ENCODE measurements at regions not wholly inside any gene's neighbourhood (a gene's known extent, or its start where the extent isn't known, plus 50 kb on each side); places are given as distances from the start of the nearest gene placed in this dataset.

- TF ChIP-seq, protein P1, sequence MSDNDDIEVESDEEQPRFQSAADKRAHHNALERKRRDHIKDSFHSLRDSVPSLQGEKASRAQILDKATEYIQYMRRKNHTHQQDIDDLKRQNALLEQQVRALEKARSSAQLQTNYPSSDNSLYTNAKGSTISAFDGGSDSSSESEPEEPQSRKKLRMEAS (IDR thresholded peaks at IDR 0.05; ENCODE audit: low read depth, low read length): no peak
- no peak for TF ChIP-seq MYC (IDR thresholded peaks at IDR 0.05; ENCODE audit: low read depth, low read length)
- no peak for DNase-seq (ENCODE audit: low read depth)
- H3K4me3 ChIP-seq (ENCODE audit: low read depth, low read length): no peak overlapping the region
These were observed 210.0 kb upstream of the PROK2 start for GRCh38 chr3:71994906-71995305.

- H3K4me3 ChIP-seq (ENCODE audit: low read depth, low read length): no peak overlapping the region
- no peak for TF ChIP-seq MYC (IDR thresholded peaks at IDR 0.05; ENCODE audit: low read depth, low read length)
- TF ChIP-seq POLR2A (IDR thresholded peaks at IDR 0.05; ENCODE audit: extremely low read depth, insufficient read length): no peak
- no peak for TF ChIP-seq CTCF (IDR thresholded peaks at IDR 0.05; ENCODE audit: low read depth, low read length)
- TF ChIP-seq, protein P1 (IDR thresholded peaks at IDR 0.05; ENCODE audit: low read depth, low read length): no peak
- DNase-seq (ENCODE audit: low read depth): peak; percentile 27
These were observed 209.3 kb upstream of the PROK2 start for GRCh38 chr3:71994203-71994602.

DNA sequence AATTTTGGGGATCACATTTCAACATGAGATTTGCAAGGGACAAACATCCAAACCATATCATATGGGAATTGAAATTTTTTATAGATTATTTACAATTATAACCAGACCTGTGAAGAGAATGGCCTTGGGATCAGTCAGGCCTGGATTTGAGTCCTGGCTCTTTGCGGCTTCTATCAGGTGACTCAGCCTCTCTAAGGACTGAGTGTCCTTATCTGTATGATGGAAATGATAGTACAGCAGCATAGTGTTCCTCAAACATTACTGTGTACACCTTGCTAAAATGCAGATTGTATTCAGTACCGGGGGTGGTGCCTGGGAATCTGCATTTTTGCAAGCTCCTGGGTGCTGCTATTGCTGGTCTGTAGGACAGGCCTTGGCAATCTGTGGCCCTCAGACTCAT, 206.7 kb upstream of the PROK2 start:
- H3K4me3 ChIP-seq (ENCODE audit: low read depth, low read length): no peak overlapping the region
- no peak for DNase-seq (ENCODE audit: low read depth)
- TF ChIP-seq MYC (IDR thresholded peaks at IDR 0.05; ENCODE audit: low read depth, low read length) (no peak), POLR2A (IDR thresholded peaks at IDR 0.05; ENCODE audit: extremely low read depth, insufficient read length) (no peak), CTCF (IDR thresholded peaks at IDR 0.05; ENCODE audit: low read depth, low read length) (no peak)
- TF ChIP-seq, protein P1 (IDR thresholded peaks at IDR 0.05; ENCODE audit: low read depth, low read length): no peak

DNA sequence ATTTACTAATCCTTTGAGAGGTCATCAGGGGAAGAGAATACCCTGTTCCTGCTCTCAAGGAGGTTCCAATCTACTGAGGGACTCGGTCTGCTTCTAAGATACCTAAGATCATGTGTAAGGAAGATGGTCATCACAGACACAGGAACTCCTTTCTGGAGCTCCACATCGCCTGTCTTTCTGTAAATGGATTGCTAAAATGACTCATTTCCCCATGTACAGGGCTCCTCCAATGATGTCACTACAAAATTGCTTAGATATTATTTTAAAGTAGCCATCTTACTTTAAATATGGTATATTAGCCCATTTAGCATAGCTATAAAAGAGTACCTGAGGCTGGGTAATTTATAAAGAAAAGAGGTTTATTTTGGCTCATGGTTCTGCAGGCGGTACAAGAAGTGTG, 206.1 kb upstream of the PROK2 start:
- no peak overlapping the region for H3K4me3 ChIP-seq (ENCODE audit: low read depth, low read length)
- no peak for DNase-seq (ENCODE audit: low read depth)
- no peak for TF ChIP-seq MYC (IDR thresholded peaks at IDR 0.05; ENCODE audit: low read depth, low read length)
- no peak for TF ChIP-seq CTCF (IDR thresholded peaks at IDR 0.05; ENCODE audit: low read depth, low read length)
- no peak for TF ChIP-seq POLR2A (IDR thresholded peaks at IDR 0.05; ENCODE audit: extremely low read depth, insufficient read length)
- TF ChIP-seq, protein P1 (IDR thresholded peaks at IDR 0.05; ENCODE audit: low read depth, low read length): no peak

DNA sequence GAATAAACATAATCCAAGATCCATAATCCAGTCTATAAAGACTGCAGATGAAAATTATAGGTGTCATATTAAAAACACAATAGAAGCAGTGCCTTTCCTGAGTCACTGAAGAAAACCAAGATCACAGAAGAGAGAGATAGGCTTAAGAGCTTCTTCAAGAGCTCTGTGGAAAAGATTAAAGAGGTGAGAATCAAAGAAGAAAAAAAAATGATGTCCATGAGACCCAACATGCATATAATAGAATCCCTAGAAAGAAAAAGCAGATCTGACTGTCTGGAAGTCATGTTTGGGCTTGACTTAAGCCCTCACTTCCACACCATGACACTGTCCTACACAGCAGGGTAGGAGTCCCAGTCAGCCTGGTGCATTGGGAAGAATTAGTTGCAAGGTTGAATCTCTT, 205.6 kb upstream of the PROK2 start:
- TF ChIP-seq MYC (IDR thresholded peaks at IDR 0.05; ENCODE audit: low read depth, low read length) (no peak), POLR2A (IDR thresholded peaks at IDR 0.05; ENCODE audit: extremely low read depth, insufficient read length) (no peak), CTCF (IDR thresholded peaks at IDR 0.05; ENCODE audit: low read depth, low read length) (no peak)
- TF ChIP-seq, protein P1 (IDR thresholded peaks at IDR 0.05; ENCODE audit: low read depth, low read length): no peak
- DNase-seq (ENCODE audit: low read depth): no peak
- H3K4me3 ChIP-seq (ENCODE audit: low read depth, low read length): no peak overlapping the region

DNA sequence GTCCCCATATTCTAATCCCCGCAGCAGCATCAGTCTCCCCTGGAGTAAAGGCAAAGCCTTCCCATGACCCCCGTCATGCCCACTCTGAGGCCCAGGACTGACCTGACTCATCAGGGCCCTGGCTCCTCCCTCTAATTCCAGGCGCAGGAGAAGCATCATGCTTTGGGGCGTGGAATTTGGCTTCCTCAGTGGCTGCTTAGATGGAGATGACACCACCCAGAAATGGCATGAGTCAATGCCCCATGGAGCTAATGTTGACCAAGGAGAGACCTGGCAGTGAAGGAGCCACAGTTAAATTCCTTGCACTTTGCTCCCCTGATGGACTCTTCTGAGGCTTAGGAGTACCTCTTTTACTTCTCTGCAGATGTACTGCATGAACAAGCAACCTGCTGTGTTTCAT, 204.2 kb upstream of the PROK2 start:
- no peak for DNase-seq (ENCODE audit: low read depth)
- H3K4me3 ChIP-seq (ENCODE audit: low read depth, low read length): no peak overlapping the region
- TF ChIP-seq MYC (IDR thresholded peaks at IDR 0.05; ENCODE audit: low read depth, low read length) (no peak), CTCF (IDR thresholded peaks at IDR 0.05; ENCODE audit: low read depth, low read length) (no peak), POLR2A (IDR thresholded peaks at IDR 0.05; ENCODE audit: extremely low read depth, insufficient read length) (no peak)
- TF ChIP-seq, protein P1 (IDR thresholded peaks at IDR 0.05; ENCODE audit: low read depth, low read length): no peak
